Cardiac septum (tissue), 1 donor: ENCODE measurements at regions not wholly inside any gene's neighbourhood (a gene's known extent, or its start where the extent isn't known, plus 50 kb on each side); places are given as distances from the start of the nearest gene placed in this dataset.
"Not testable (repeated sequence)": the region's sequence is repeated elsewhere in the genome, so short reads cannot be mapped to it uniquely, and the experiment has no call there.

Source experiments
- DNase-seq: peaks from one replicate; pipeline ENCODE4 v3.0.0-alpha.2; 2020; ENCODE audit warnings: low spot score
- intact Hi-C: fragments of 100-400 bp; cut with DNase I; formaldehyde crosslinking; loops from one replicate; pipeline ENCODE4 v1.14.0; 2022
- donor health status: DM: no; HTN: no; CAD: no.

GRCh38 chr16:13571036-13571435, 348.9 kb upstream of the ERCC4 start:
- DNase-seq = no peak
- intact Hi-C loops = no loop called here

- no peak for DNase-seq
- intact Hi-C loops = no loop called here
These were observed 346.1 kb upstream of the ERCC4 start for GRCh38 chr16:13573903-13574302.

- intact Hi-C loops = no loop called here
These were observed 333.9 kb upstream of the ERCC4 start for GRCh38 chr16:13586051-13586450.

GRCh38 chr16:13587181-13587580, 332.8 kb upstream of the ERCC4 start:
- intact Hi-C loops = no loop called here
- DNase-seq = no peak

More at GRCh38 chr16:13586051-13586450, 333.9 kb upstream of the ERCC4 start:
- no peak for DNase-seq

- no peak for DNase-seq
- intact Hi-C loops = no loop called here
These were observed 325.1 kb upstream of the ERCC4 start for GRCh38 chr16:13594823-13595222.

- intact Hi-C loops = no loop called here
These were observed 313.1 kb upstream of the ERCC4 start for GRCh38 chr16:13606804-13607203.

GRCh38 chr16:13607289-13607688, 312.7 kb upstream of the ERCC4 start:
- no peak for DNase-seq
- intact Hi-C loops = no loop called here

More at GRCh38 chr16:13606804-13607203, 313.1 kb upstream of the ERCC4 start:
- DNase-seq = no peak

GRCh38 chr16:13611596-13611995, 308.4 kb upstream of the ERCC4 start:
- intact Hi-C loops = no loop called here
- no peak for DNase-seq

- no peak for DNase-seq
- intact Hi-C loops = no loop called here
These were observed 307.3 kb upstream of the ERCC4 start for GRCh38 chr16:13612623-13613022.

- DNase-seq = no peak
- intact Hi-C loops = no loop called here
These were observed 306.8 kb upstream of the ERCC4 start for GRCh38 chr16:13613165-13613564.

GRCh38 chr16:13621639-13622038, 298.3 kb upstream of the ERCC4 start:
- intact Hi-C loops = no loop called here
- DNase-seq = no peak

GRCh38 chr16:13628156-13628555, 291.8 kb upstream of the ERCC4 start:
- DNase-seq = no peak
- intact Hi-C loops = no loop called here

- intact Hi-C loops = no loop called here
- DNase-seq = no peak
These were observed 290.2 kb upstream of the ERCC4 start for GRCh38 chr16:13629704-13630103.

GRCh38 chr16:13630374-13630773, 289.6 kb upstream of the ERCC4 start:
- no peak for DNase-seq
- intact Hi-C loops = no loop called here

GRCh38 chr16:13631213-13631767, 288.7 kb upstream of the ERCC4 start:
- DNase-seq = no peak
- intact Hi-C loops = no loop called here

- intact Hi-C loops = no loop called here
- DNase-seq = no peak
These were observed 288.0 kb upstream of the ERCC4 start for GRCh38 chr16:13631916-13632315.

GRCh38 chr16:13632504-13632903, 287.4 kb upstream of the ERCC4 start:
- intact Hi-C loops, DNase-seq: not testable (repeated sequence)

- DNase-seq = no peak
- intact Hi-C loops = no loop called here
These were observed 286.5 kb upstream of the ERCC4 start for GRCh38 chr16:13633391-13633861.

GRCh38 chr16:13634253-13634652, 285.7 kb upstream of the ERCC4 start:
- DNase-seq = no peak
- intact Hi-C loops = no loop called here

- intact Hi-C loops = no loop called here
- DNase-seq = no peak
These were observed 285.0 kb upstream of the ERCC4 start for GRCh38 chr16:13634959-13635358.

- intact Hi-C loops = no loop called here
- DNase-seq = no peak
These were observed 281.7 kb upstream of the ERCC4 start for GRCh38 chr16:13638218-13638617.

GRCh38 chr16:13643412-13643811, 276.5 kb upstream of the ERCC4 start:
- intact Hi-C loops = no loop called here
- DNase-seq = no peak
